Stimulated activated CD4-positive, alpha-beta T cell treated with anti-CD3 and anti-CD28 coated beads, Interleukin-2, amount 100 ng/mL, for 48 hours (primary cell): ENCODE measurements at regions not wholly inside any gene's neighbourhood (a gene's known extent, or its start where the extent isn't known, plus 50 kb on each side); places are given as distances from the start of the nearest gene placed in this dataset.
A peak's percentile ranks its signal among the peaks of the same experiment; 100 is the strongest.
"Not testable (repeated sequence)": the region's sequence is repeated elsewhere in the genome, so short reads cannot be mapped to it uniquely, and the experiment has no call there.

Source experiments
- DNase-seq, 2 donors: peaks; one replicate each; pipeline ENCODE4 v3.0.0-alpha.2; 2020

DNA sequence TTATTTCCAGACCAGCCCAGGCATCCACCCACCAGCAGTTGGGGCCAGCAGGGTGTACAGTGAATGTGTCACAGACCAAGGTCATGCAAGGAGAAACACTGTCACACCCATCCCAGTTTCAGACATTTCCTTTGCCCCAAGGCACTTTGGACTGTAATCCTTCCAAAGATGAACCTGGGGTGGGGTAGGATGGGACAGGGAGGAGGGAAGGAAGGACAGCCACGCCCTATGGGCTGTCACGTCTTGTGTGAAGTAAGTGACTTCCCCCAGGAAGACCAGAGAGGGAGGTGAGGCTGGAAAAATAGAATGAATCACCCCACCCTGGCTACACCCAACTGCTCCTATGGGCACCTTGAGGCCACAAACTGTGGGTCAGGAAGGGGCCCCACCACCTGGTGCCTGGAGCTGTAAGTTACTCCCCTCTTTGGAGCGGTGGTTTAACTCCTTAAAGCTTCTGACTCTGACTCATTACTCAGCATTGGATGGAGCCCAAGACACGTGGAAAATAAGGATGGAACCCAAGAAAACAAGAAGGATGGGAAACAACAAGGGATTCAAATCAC, 349.9 kb upstream of the KLF3 start:
- no peak for DNase-seq

DNA sequence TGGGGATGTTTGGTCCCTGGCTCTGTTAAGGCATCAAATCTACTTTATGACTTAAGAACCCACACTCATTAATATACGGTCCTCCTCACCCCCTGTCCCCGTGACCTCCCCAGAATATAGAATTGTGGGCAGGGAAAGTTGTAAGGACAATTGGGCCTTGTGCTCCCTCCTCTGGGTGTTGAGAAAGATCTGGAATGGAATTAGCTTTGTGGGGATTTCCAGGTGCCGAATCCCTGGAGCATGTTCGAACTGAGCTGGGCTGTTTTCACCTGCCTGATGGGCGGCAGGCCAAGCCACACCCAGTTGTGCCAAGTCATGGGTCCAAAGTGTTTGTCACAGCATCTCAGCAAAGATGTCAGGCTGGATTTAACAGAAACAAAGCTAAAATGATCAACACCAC, 349.3 kb upstream of the KLF3 start:
- no peak for DNase-seq

DNA sequence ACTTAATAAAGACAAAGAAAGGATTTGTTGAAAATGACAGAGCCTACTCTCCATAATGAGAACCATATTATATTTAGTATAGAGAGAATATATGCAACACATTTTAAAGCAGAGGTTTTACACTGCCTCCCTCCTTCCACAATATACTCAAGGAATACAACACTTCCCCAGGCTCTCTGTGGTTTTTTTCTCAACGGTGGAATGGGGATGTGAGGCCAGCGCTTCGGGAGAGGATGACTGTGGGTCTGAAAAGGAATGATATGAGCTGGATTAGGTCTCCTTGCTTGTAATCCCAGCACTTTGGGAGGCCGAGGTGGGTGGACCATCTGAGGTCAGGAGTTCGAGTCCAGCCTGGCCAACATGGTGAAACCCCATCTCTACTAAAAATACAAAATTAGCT, 348.7 kb upstream of the KLF3 start:
- no peak for DNase-seq

DNA sequence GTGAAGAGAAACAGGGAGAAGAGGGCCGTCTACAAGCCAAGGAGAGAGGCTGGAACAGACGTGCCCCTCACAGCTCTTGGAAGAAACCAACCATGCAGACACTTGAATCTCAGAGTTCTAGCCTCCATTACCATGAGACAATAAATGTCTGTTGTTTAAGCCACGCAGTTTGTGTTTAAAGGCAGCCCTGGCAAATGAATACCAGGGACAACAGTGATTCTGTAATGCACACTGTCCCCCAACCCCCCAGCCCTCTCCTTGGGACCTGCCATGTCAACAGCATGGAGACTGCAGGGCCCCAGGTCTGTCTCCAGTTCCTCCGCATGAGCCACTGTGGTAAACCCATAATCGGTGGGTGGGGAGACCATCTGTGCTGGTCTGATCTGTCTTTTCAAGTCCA, 348.0 kb upstream of the KLF3 start:
- no peak for DNase-seq

DNA sequence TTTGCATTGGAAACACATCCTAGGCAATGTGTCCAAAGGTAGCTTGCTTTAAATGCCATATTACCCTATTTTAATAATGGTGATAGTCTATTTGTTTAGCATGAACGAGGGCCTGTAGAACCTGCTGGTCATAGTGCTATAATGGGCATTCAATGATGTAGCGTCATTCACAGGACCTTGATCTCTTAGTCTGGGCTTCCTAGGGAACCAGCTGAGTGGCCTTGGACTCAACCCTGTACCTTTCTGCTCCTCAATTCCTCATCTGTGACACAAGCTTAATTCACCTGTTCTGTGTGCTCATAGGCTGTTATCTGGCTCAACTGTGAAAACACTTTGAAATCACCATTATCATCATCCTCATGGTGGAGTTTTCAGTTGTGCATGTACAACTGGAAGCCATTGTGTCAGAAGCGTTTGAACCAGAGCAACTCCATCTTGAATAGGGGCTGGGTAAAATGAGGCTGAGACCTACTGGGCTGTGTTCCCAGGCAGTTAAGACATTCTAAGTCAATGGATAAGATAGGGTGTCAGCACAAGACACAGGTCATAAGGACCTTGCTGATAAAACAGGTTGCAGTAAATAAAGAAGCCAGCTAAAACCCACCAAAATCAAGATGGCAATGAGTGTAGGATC, 346.8 kb upstream of the KLF3 start:
- no peak for DNase-seq

DNA sequence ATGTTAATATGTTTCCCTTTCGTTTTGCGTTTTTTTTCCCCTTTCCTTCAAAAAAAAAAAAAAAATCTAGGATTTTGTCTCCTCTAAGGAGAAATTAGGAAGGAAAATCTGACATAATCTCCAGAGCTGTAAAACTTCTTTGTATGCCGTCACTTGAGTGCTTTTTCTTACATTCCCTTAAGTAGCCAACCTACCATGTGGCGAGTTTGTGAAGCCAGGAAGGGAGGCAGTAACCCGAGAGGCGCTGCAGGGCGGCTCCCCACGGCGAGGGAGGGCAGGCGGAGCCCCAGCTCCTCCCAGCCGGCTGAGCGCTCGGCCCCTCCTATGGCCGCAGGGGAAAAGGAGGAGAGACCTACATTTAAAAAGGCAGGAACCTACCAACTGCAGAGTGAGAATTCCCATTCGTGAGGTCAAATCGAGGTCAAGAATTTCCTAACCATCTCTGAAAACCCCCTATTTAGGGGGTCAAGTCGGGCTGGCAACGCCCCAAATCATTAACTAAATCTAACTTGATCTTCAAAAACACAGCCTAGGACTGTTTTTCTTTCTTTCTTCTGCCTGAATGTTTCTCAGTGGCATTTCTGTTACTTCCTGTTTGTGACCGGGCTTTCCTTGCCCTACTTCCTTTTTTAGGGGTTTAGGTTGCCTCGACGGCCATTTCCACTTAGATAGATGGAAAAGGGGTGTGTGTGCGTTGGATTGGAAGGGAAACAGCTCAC, 345.1 kb upstream of the KLF3 start:
- peak; percentile 48 to 58 for DNase-seq

DNA sequence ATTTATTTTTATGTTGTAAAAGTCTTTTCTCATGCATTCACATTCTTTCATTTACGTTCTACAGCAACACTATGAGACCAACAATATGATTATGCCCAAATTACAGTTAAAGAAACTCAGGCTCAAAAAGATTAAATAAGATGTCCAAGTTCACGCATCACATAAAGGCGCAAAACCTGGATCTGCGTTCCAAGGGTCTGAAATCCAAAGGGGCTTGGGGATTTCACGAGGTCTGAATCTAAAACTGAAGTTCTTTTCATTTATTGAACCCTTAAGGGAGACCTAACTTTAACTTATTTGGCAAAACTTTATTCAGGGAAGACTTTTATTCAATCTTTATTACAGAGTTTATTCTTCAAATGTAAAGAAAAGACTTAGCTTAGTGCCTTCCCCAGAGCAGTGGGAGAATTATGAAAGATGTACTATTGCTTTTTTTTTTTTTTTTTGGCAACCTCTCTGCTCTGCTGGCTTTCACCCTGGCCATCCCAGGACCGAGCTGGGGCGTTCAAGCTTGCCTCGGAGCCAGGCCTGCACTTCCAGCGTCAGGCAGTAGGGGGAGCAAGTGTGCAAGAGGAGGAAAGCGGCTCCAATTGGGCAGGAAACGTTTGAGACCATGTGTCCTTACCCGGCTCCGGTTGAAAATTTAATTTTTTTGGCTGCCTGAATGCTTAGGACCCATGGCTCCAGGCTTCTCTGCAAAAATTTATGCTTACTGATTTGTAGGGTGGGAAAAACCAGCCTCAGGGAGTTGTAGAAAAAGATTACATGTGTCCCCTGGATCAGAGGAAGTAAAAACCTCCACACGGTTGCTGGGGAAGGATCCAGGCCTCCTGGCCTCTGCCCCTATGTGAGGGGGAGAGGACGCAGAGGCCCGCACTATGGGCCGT, 344.3 kb upstream of the KLF3 start:
- peak; percentile 97 to 100 for DNase-seq

DNA sequence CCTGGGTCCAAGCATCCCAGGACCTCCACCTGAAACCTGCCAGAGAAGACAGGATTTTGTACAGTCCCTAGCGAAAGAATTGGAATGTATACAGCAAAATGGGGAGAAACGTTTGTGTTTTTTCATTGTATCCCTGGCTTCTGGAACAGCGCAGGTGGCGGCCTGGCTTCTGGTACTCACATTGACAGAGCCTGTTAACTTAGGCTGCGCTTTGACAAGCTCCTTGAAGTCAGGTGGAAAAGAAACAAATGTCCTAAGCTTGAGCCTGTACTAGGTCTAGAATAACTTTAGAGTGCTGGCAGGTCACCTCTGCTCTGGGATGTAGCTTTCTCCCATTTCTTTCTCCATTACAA, 343.7 kb upstream of the KLF3 start:
- no peak for DNase-seq

DNA sequence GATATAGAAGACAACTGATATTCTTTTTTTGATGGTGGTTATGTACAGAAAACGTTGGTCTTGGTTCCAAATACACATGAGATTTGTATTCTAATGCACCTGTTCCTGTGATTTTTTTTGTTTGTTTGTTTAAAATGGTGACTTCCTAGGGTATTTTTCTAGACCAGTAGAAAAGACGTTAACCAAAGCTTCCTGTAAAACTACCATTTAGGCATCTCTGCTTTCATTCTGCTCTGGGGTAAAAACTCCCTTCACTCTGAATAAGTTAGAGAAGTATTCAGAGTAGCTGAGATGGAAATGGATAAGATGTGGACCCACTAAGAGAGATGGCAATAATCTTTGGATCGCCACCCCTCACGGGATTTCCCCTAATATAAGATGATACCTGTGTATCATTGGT, 343.2 kb upstream of the KLF3 start:
- DNase-seq = no peak

DNA sequence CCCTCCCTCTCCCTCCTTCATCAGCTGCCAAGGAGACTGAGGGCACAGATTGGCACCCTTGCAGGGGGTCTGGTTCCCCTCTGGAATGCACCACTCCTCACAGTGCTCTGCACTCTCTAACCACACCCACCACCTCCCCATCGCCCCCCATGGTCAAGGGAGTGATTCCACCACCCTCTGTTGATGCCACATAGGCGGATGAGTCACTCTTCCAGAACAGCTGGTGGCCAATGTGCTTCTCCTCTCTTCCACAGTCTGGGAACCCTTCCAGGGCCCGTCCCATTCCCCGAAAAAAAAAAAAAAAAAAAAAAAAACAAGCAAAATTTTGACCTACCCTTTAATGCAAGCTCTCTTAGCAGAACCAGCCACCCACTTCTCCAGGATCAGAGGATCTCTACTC, 341.3 kb upstream of the KLF3 start:
- DNase-seq = no peak

DNA sequence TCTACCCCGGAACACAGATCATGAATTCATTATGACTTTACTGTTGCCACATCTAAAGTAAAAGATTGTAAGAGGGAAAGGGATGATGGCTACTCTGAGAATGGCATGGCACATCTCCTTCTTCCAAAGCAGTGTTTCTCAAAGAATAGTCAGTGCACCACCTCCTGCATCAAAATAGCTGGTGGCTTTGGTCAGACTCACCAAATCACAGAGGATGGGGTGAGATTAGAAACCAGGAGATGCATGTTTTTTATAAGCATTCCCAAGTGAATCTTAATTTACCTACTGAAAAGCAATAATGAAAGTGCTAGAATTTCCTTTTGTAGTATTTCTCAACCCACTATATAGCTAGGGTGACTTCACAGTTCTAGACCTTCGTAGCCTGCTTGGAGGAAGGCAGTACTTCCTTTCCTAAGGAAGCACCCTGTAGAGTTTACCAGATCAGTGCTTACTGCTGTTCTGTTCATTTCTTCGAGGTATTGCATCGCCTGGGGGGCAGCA, 340.8 kb upstream of the KLF3 start:
- no peak for DNase-seq

DNA sequence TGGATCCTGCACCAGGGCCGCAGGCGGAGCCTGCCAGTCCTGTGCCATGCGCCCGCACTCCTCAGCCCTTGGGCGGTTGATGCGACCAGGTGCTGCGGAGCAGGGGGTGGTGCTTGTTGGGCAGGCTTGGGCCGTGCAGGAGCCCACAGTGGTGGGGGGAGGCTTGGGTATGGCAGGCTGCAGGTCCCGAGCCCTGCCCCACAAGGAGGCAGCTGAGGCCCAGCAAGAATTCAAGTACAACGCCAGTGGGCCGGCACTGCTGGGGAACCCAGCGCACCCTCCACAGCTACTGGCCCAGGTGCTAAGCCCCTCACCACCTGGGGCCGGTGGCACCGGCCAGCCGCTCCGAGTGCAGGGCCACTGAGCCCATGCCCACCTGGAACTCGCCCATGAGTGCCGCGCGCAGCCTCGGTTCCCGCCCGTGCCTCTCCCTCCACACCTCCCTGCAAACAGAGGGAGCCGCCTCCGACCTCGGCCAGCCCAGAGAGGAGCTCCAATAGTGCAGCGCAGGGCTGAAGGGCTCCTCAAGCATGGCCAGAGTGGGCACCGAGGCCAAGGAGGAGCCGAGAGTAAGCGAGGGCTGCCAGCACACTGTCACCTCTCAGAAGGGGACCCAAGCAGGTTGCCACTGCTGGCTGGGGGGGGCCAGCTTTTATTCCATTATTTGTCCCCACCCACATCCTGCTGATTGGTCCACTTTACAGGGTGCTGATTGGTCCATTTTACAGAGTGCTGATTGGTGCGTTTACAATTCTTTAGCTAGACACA, 339.0 kb upstream of the KLF3 start:
- no peak for DNase-seq

DNA sequence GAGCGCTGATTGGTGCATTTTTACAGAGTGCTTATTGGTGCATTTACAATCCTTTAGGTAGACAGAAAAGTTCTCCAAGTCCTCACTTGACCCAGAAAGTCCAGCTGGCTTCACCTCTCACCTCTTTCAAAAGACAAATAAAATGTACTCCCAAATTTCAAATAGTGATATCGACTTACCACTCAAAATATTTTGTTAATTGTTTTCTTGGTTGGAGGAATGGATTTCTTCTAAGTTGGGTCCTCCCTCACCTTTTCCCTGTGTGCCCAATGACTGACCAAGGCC, 338.4 kb upstream of the KLF3 start:
- DNase-seq = no peak

DNA sequence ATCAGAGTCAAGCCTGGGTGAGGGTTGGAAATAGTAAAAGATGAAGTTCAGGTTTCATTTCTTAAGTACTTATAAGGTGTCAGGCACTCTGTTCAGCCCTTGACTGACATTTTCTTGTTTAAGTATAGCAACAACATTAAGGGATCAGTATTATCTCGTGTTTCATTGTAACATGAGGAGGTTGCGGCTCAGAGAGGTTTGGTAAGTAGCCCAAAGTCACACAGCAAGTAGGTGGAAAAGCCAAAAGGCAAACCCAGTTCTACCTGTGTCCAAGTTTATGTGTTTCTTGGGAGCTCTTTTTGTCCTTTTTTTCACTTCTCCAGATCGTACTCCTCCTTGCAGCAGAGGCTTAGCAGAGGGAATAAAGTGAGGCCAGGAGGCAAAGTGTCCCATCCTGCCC, 337.5 kb upstream of the KLF3 start:
- no peak for DNase-seq

DNA sequence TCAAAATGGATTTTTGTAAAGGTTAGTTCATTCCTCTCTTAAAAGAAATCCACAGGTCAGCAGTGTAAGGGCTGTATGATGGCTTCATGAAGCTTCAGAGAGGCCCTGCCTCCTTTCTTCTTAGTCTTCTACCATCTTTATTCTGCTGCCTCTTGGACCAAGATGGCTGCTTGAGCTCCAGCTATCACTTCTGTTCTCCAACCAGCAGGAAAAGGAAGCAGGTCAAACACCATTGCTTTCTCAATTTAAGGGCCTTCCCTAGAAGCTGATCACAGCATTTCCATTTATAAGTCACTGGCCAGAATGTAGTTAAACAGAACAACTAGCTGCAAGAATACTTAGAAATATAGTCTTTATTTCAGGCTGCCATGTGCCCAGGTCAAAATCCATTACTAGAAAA, 336.8 kb upstream of the KLF3 start:
- DNase-seq = no peak

DNA sequence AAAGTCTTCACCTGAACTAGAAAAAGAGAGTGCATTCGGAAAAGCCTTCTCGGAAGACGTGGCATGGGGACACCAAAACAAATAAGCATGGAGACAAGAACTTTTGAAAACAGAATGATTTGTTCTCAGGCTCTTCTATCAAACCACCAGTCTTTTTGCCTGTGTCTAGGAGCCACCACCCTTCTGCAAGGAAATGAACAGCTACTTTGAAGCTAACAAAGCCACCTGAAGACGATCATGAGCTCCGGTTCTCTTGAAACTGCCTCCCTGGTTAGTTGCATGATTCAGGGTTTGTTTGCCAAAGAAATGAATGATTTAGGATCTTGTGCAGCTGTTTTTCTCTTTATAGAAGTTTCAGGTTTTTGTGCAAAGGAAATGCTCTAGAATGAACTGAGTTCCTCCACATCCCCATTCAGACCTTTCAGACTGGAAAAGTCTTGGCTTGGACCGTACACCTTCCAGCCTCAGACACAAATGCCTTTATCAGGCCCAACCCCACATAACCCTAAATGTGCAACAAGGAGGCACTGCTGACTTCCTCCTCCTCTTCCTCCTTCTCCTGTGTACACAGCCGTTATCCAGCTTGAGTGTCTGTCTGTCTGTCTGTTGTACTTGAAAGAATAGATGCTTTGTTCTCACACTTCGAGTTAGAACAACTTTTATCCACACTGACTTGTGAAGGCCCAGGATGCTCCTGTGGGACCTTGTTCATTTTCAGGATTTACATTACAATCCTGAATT, 334.8 kb upstream of the KLF3 start:
- no peak for DNase-seq

DNA sequence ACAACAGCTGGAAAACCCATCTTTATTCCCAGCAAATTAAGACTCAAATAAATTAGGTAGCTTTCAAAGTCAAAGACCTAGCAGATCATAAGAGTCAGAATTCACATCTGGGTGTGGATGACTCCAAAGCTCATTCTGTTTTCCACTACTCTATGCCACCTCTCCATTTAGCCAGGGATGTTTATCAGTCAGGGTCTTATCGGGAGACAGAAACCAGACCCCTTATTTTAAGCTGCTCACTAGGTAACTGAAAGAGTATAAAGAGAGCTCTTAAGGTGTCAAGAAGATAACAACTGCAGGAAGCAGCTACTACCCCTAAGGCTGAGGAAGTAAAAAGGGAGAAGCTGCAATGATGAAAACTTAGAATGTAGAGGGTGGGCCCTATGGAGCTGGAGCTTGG, 333.7 kb upstream of the KLF3 start:
- no peak for DNase-seq

DNA sequence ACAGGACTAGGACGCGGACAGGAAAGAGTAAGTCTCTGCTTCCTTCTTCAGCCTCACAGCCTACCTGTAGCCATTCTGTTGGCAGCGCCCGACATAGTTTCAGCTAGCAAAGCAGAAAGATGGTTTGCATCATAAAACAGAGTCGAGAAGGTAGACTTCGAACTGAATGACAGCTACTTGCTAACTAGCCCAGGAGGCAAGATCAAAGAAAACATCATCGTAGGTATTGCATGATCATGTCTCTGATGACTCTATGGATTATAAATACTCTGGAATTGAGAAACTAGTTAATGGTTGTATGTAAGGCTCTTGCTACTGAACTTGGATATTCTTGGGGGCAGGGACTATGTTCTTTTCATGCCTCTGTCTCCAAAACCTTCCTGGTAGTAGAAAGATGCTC, 333.1 kb upstream of the KLF3 start:
- no peak for DNase-seq

DNA sequence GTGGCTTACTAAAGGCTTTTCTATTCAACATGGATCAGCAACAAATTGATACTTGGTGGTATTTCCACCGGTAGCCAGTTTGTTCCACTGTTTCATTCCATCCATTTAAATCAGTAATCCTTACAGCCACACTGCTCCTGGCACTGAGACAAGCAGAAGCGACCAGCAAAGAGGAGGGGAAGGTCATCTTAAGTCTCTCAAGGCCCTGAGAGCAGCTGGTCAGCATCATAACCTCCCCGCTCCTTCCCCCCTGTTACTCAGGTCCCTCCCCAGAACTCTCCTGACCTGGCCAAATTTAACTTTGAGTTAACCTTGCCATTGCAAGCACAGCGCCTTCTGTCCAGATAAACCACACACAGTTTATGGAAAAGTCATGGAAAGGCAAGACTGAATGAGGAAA, 331.3 kb upstream of the KLF3 start:
- no peak for DNase-seq

DNA sequence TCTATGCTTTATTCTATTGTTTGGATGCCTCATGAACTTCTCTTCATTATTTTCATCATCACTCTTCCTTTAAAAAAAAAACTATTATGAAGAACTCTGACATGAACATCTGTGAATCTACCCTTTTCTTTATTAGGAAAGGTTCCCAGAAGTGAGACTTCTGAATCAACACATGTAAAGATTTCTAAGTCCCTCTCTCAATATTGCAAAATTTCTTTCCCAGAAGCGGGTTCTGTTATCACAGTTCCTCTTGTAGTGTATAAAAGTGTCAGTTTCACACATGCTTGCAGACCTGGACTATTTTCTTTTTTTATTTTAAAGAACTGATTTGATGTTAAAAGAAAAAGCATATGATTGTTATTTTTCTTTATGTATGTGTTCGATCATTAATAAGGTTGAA, 330.8 kb upstream of the KLF3 start:
- DNase-seq = no peak

DNA sequence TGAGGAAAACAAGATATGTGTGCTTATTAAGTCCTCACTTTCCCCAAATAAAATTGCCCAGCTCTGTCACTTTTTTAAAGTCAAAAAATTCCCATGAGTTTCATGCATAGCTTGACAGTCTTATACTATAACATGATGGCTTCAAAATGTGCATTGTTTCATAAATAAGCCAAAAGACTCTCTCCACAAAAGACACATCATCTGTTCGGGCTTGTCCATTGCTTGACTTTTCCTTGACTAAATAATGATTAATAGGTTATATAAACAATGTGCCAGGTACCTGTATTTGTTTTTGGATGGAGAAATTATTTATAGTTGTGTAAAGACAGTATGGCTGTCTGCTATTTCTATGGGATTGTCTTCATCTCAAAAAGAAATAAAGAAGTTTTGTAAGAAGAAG, 329.2 kb upstream of the KLF3 start:
- DNase-seq = no peak

DNA sequence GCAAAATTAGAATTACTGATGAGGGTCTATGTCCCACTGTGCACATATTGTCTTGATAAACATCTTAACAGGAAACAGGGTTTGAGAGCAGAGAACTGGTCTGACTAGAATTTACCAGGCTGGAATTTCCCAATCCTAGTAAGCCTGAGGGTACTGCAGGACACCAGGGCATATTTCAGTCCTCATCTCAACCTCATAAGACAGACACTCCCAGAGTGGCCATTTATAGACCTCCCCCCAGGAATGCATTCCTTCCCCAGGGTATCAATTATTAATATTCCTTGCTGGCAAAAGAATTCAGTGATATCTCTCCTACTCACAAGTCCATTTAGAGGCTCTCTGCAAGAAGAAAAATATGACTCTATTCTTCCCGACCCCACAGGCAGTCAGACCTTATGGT, 325.1 kb upstream of the KLF3 start:
- DNase-seq = not testable (repeated sequence)
